ENCODE measurements at regions not wholly inside any gene's neighbourhood (a gene's known extent, or its start where the extent isn't known, plus 50 kb on each side); places are given as distances from the start of the nearest gene placed in this dataset.

DNA sequence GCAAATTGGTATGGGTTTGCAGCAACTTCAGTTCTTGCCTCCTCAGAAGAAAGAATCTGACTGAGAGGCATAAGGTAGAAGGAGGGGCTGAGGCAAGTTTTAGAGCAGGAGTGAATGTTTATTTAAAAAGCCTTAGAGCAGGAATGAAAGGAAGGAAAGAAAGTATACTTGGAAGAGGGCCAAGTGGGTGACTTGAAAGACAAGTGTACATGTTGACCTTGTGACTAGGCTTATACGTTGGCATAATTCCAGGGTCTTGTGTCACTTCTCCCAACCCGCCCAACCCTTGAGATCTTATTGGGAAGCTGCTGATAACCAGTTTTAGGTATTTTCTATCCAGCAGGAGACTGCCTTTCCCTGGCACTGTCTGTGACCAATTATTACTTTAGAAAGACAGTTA lies 436.9 kb upstream of the ZNF717 start:
- Histone ChIP-seq H3K4me3 (no peak overlapping the region), H3K36me3 (no peaks in the 10 kb centered on the region), H3K4me1 (ENCODE audit: low read depth) (no peaks in the 10 kb centered on the region), H3K27ac (no peak overlapping the region), H3K9me3 (ENCODE audit: low read depth) (no peaks in the 10 kb centered on the region), H3K27me3 (peaks cover 23% of the 10 kb centered on the region)
- TF ChIP-seq, protein P1, sequence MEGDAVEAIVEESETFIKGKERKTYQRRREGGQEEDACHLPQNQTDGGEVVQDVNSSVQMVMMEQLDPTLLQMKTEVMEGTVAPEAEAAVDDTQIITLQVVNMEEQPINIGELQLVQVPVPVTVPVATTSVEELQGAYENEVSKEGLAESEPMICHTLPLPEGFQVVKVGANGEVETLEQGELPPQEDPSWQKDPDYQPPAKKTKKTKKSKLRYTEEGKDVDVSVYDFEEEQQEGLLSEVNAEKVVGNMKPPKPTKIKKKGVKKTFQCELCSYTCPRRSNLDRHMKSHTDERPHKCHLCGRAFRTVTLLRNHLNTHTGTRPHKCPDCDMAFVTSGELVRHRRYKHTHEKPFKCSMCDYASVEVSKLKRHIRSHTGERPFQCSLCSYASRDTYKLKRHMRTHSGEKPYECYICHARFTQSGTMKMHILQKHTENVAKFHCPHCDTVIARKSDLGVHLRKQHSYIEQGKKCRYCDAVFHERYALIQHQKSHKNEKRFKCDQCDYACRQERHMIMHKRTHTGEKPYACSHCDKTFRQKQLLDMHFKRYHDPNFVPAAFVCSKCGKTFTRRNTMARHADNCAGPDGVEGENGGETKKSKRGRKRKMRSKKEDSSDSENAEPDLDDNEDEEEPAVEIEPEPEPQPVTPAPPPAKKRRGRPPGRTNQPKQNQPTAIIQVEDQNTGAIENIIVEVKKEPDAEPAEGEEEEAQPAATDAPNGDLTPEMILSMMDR (IDR thresholded peaks at IDR 0.05; ENCODE audit: low read depth, low read length), result no peak
- DNase-seq (ENCODE audit: low read depth in 1 of 2, low spot score in 1 of 2), result peak in 1 of 2 donors; percentile 12

- H3K36me3 ChIP-seq, result no peaks in the 10 kb centered on the region
- H3K4me1 ChIP-seq (ENCODE audit: low read depth), result no peaks in the 10 kb centered on the region
- no peak for DNase-seq (ENCODE audit: low read depth in 1 of 2, low spot score in 1 of 2)
- no peaks in the 10 kb centered on the region for H3K9me3 ChIP-seq (ENCODE audit: low read depth)
- no peak overlapping the region for H3K27ac ChIP-seq
- no peak overlapping the region for H3K4me3 ChIP-seq
- TF ChIP-seq, protein P1 (IDR thresholded peaks at IDR 0.05; ENCODE audit: low read depth, low read length), result no peak
- peaks cover 14% of the 10 kb centered on the region for H3K27me3 ChIP-seq
Measured at GRCh38 chr3:76231258-76231657, 445.9 kb upstream of the ZNF717 start.

GRCh38 chr3:76242886-76243753 lies 457.8 kb upstream of the ZNF717 start:
- H3K9me3 ChIP-seq (ENCODE audit: low read depth), result no peaks in the 10 kb centered on the region
- H3K36me3 ChIP-seq, result no peaks in the 10 kb centered on the region
- H3K4me1 ChIP-seq (ENCODE audit: low read depth), result no peaks in the 10 kb centered on the region
- no peak overlapping the region for H3K27ac ChIP-seq
- TF ChIP-seq, protein P1 (IDR thresholded peaks at IDR 0.05; ENCODE audit: low read depth, low read length), result no peak
- no peak for DNase-seq (ENCODE audit: low read depth in 1 of 2, low spot score in 1 of 2)
- H3K4me3 ChIP-seq, result no peak overlapping the region
- no peaks in the 10 kb centered on the region for H3K27me3 ChIP-seq

GRCh38 chr3:76245073-76245472 lies 459.7 kb upstream of the ZNF717 start:
- Histone ChIP-seq H3K27ac (no peak overlapping the region), H3K27me3 (no peaks in the 10 kb centered on the region), H3K9me3 (ENCODE audit: low read depth) (no peaks in the 10 kb centered on the region), H3K36me3 (no peaks in the 10 kb centered on the region), H3K4me1 (ENCODE audit: low read depth) (no peaks in the 10 kb centered on the region), H3K4me3 (no peak overlapping the region)
- TF ChIP-seq, protein P1 (IDR thresholded peaks at IDR 0.05; ENCODE audit: low read depth, low read length), result no peak
- no peak for DNase-seq (ENCODE audit: low read depth in 1 of 2, low spot score in 1 of 2)

DNA sequence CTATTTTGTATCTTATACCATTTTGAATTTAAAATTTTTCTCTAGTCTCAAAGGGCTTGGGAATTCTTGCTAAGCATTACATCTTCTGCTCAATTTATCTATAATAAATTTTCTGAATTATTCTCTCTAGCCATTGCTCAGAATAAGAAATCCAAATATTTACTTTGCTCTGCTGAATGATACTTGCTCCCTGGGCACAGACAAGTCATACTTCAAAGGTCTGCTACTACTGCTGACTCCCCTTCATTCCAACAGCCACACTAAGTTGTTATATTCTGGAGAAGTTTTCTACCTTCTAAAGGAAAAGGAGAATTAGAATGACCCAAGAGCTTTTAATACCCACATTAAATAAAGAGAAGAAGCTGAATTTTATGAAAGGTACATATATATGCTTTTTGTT lies 460.3 kb upstream of the ZNF717 start:
- no peaks in the 10 kb centered on the region for H3K4me1 ChIP-seq (ENCODE audit: low read depth)
- H3K27ac ChIP-seq, result no peak overlapping the region
- TF ChIP-seq, protein P1 (IDR thresholded peaks at IDR 0.05; ENCODE audit: low read depth, low read length), result no peak
- H3K36me3 ChIP-seq, result no peaks in the 10 kb centered on the region
- no peak overlapping the region for H3K4me3 ChIP-seq
- no peaks in the 10 kb centered on the region for H3K9me3 ChIP-seq (ENCODE audit: low read depth)
- no peaks in the 10 kb centered on the region for H3K27me3 ChIP-seq
- DNase-seq (ENCODE audit: low read depth in 1 of 2, low spot score in 1 of 2), result no peak

Data from cardiac muscle cell (in vitro differentiated cells and primary cell).